A549 (cell line): ENCODE measurements at regions not wholly inside any gene's neighbourhood (a gene's known extent, or its start where the extent isn't known, plus 50 kb on each side); places are given as distances from the start of the nearest gene placed in this dataset.

Experiments
- ATAC-seq, 2 experiments: fragments of 200-7000 bp in 1 of 2; fragments of >200 bp in 1 of 2; cut with Nextera tagmentation in 1 of 2; cut with Tn5 transposase in 1 of 2; 3 replicates each; pipeline versions ENCODE4 v1.8.0 to v1.9.1; 2018 to 2020; ENCODE audit warnings: mild to moderate bottlenecking in 1 of 2, moderate library complexity in 1 of 2
- CTCF ChIA-PET: fragments of 300-600 bp; sonication (Branson Sonifier 250); formaldehyde crosslinking; extraction: SDS; loops from one replicate; lab custom pipeline; 2021; ENCODE audit warnings: antibody characterized with exemption, inconsistent platforms; lab: Yijun Ruan, JAX
- POLR2A ChIA-PET: fragments of 350-600 bp; formaldehyde crosslinking; extraction: SDS; loops from one replicate; lab custom pipeline; 2021; ENCODE audit warnings: antibody characterized with exemption, inconsistent platforms; lab: Yijun Ruan, JAX
- DNase-seq, 2 experiments: peaks; one replicate each; pipeline versions ENCODE4 v3.0.0 to v3.0.0-alpha.2; 2011 to 2016; ENCODE audit warnings: low read depth in 1 of 2, low spot score in 1 of 2
- FAIRE-seq: peaks from 2 replicates; lab custom pipeline; 2011; peaks lifted over from hg19 to GRCh38; lab: Jason Lieb, UNC
- H3K27ac ChIP-seq, 2 experiments: fragments of >200 bp; sonication (Bioruptor Twin); formaldehyde crosslinking; 3 replicates each; pipeline ENCODE4 v1.5.1; 2016 to 2017
- H3K4me1 ChIP-seq: fragments of >200 bp; sonication (Bioruptor Twin); formaldehyde crosslinking; 3 replicates; pipeline ENCODE4 v1.6.1; 2016
- H3K4me2 ChIP-seq: fragments of >200 bp; sonication (Bioruptor Twin); formaldehyde crosslinking; 3 replicates; pipeline ENCODE4 v1.6.1; 2016
- H3K4me3 ChIP-seq: fragments of >200 bp; sonication (Bioruptor Twin); formaldehyde crosslinking; 3 replicates; pipeline ENCODE4 v1.5.1; 2016
- H3K9me3 ChIP-seq: fragments of >200 bp; sonication (Bioruptor Twin); formaldehyde crosslinking; 3 replicates; pipeline ENCODE4 v1.6.1; 2016
- BHLHE40 ChIP-seq: IDR thresholded peaks from 2 replicates; pipeline ENCODE4 v1.6.1; 2012; ENCODE audit warnings: low read depth, low read length, inconsistent platforms
- CEBPB ChIP-seq, 2 experiments: fragments of >200 bp in 1 of 2; sonication (Bioruptor Twin) in 1 of 2; formaldehyde crosslinking in 1 of 2; IDR thresholded peaks; 2 replicates each; pipeline ENCODE4 v1.6.1; 2012 to 2016
- CHD4 ChIP-seq: fragments of 200-600 bp; sonication (generic); IDR thresholded peaks from 2 replicates; pipeline ENCODE4 v1.6.1; 2016; ENCODE audit warnings: antibody characterized with exemption, mild to moderate bottlenecking, borderline replicate concordance
- EHF ChIP-seq: fragments of 250-450 bp; sonication (Bioruptor Pico); IDR thresholded peaks from 2 replicates; pipeline ENCODE4 v1.5.0; 2020; ENCODE audit warnings: mild to moderate bottlenecking
- ESRRA ChIP-seq: fragments of 150-350 bp; IDR thresholded peaks from 2 replicates; pipeline ENCODE4 v1.6.1; 2014; ENCODE audit warnings: mild to moderate bottlenecking, low read length, borderline replicate concordance
- FOSB ChIP-seq: fragments of 250-450 bp; sonication (Bioruptor Pico); IDR thresholded peaks from 2 replicates; pipeline ENCODE4 v1.5.0; 2020; ENCODE audit warnings: mild to moderate bottlenecking, moderate library complexity
- FOXS1 ChIP-seq: fragments of 250-450 bp; sonication (Bioruptor Pico); IDR thresholded peaks from 2 replicates; pipeline ENCODE4 v1.5.0; 2020; ENCODE audit warnings: mild to moderate bottlenecking, moderate library complexity
- HDAC2 ChIP-seq: fragments of 200-600 bp; sonication (generic); IDR thresholded peaks from 2 replicates; pipeline ENCODE4 v1.6.1; 2016
- HOXB5 ChIP-seq: fragments of 250-450 bp; sonication (Bioruptor Pico); IDR thresholded peaks from 2 replicates; pipeline ENCODE4 v1.5.0; 2020; ENCODE audit warnings: mild to moderate bottlenecking, moderate library complexity
- KDM1A ChIP-seq: fragments of 200-600 bp; sonication (generic); IDR thresholded peaks from 2 replicates; pipeline ENCODE4 v1.6.1; 2016; ENCODE audit warnings: low read depth, mild to moderate bottlenecking
- MAZ ChIP-seq: fragments of 150-350 bp; IDR thresholded peaks from 2 replicates; pipeline ENCODE4 v1.6.1; 2014; ENCODE audit warnings: antibody characterized with exemption, low read depth, low read length, borderline replicate concordance
- NFE2L2 ChIP-seq: fragments of 150-350 bp; conservative IDR thresholded peaks from 2 replicates; pipeline ENCODE4 v1.6.1; 2014; ENCODE audit warnings: low read length
- NPAS2 ChIP-seq: fragments of 250-450 bp; sonication (Bioruptor Pico); IDR thresholded peaks from 2 replicates; pipeline ENCODE4 v1.8.0; 2022; ENCODE audit warnings: mild to moderate bottlenecking, moderate library complexity, borderline replicate concordance
- POLR2AphosphoS2 ChIP-seq: conservative IDR thresholded peaks from 2 replicates; pipeline ENCODE4 v1.6.1; 2012; ENCODE audit warnings: low read length, improper control_type of control experiment, inconsistent platforms
- RCOR1 ChIP-seq: fragments of 150-350 bp; IDR thresholded peaks from 2 replicates; pipeline ENCODE4 v1.6.1; 2014; ENCODE audit warnings: antibody characterized with exemption, low read length, low read depth
- SMC3 ChIP-seq: fragments of >200 bp; sonication (Bioruptor Twin); formaldehyde crosslinking; IDR thresholded peaks from 3 replicates; pipeline ENCODE4 v1.6.1; 2018; ENCODE audit warnings: inconsistent platforms
- SREBF2 ChIP-seq: fragments of 450-650 bp; IDR thresholded peaks from 2 replicates; pipeline ENCODE4 v1.6.1; 2014; ENCODE audit warnings: mild to moderate bottlenecking, moderate library complexity
- ZC3H11A ChIP-seq: fragments of 450-650 bp; IDR thresholded peaks from 2 replicates; pipeline ENCODE4 v1.6.1; 2014; ENCODE audit warnings: antibody characterized with exemption, mild to moderate bottlenecking
- ZNF302 ChIP-seq: fragments of 250-450 bp; sonication (Bioruptor Pico); IDR thresholded peaks from 2 replicates; pipeline ENCODE4 v1.9.0; 2021; ENCODE audit warnings: inconsistent platforms, mild to moderate bottlenecking, moderate library complexity
- WGBS: methylation state at CpG from one replicate; pipeline ENCODE4 v1.1.6; 2017; ENCODE audit errors: missing lambda C conversion rate; 5-methylcytosine and 5-hydroxymethylcytosine counted together
- TF ChIP-seq, protein P1 (sequence below): fragments of 200-600 bp; sonication (generic); IDR thresholded peaks from 2 replicates; pipeline ENCODE4 v1.6.1; 2016; ENCODE audit warnings: antibody characterized with exemption, mild to moderate bottlenecking, moderate library complexity
- TF ChIP-seq, protein P2 (sequence below): fragments of >200 bp; sonication (Bioruptor Twin); formaldehyde crosslinking; IDR thresholded peaks from 3 replicates; pipeline ENCODE4 v1.5.1; 2016

DNA sequence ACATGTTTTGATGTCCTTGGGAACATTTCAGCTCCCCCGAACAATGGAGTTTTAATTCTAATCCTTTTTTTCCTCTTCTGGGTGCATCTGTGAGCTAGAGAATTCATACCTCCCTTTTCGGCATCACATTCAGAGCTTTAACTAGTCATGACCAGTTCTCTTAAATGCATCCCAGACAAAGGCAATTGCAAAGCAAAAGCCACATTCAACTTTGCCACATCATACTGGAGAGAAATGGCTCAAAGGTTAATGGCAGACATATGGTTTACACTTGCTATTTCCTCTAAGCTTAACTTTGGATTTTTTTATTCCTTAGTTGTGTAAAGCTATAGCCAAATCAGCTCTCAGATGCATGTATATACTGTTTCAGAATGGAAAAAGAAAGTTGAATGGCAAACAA is 153.3 kb downstream of the ESM1 start:
- DNase-seq (no peak), ATAC-seq (no peak), FAIRE-seq (no peak)
- TF ChIP-seq HOXB5 (CRISPR knock-in tag) (no peak), FOXS1 (CRISPR knock-in tag) (no peak), CEBPB (IDR thresholded peaks at IDR 0.05) (no peak), SMC3 (no peak), ESRRA (no peak), NPAS2 (CRISPR knock-in tag) (no peak), CHD4 (no peak), POLR2AphosphoS2 (no peak), RCOR1 (no peak), EHF (no peak), HDAC2 (no peak), BHLHE40 (no peak), ZC3H11A (no peak), NFE2L2 (no peak), KDM1A (no peak), FOSB (CRISPR knock-in tag) (no peak), ZNF302 (CRISPR knock-in tag) (no peak)
- TF ChIP-seq, protein P1, sequence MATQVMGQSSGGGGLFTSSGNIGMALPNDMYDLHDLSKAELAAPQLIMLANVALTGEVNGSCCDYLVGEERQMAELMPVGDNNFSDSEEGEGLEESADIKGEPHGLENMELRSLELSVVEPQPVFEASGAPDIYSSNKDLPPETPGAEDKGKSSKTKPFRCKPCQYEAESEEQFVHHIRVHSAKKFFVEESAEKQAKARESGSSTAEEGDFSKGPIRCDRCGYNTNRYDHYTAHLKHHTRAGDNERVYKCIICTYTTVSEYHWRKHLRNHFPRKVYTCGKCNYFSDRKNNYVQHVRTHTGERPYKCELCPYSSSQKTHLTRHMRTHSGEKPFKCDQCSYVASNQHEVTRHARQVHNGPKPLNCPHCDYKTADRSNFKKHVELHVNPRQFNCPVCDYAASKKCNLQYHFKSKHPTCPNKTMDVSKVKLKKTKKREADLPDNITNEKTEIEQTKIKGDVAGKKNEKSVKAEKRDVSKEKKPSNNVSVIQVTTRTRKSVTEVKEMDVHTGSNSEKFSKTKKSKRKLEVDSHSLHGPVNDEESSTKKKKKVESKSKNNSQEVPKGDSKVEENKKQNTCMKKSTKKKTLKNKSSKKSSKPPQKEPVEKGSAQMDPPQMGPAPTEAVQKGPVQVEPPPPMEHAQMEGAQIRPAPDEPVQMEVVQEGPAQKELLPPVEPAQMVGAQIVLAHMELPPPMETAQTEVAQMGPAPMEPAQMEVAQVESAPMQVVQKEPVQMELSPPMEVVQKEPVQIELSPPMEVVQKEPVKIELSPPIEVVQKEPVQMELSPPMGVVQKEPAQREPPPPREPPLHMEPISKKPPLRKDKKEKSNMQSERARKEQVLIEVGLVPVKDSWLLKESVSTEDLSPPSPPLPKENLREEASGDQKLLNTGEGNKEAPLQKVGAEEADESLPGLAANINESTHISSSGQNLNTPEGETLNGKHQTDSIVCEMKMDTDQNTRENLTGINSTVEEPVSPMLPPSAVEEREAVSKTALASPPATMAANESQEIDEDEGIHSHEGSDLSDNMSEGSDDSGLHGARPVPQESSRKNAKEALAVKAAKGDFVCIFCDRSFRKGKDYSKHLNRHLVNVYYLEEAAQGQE: no peak
- TF ChIP-seq, protein P2, sequence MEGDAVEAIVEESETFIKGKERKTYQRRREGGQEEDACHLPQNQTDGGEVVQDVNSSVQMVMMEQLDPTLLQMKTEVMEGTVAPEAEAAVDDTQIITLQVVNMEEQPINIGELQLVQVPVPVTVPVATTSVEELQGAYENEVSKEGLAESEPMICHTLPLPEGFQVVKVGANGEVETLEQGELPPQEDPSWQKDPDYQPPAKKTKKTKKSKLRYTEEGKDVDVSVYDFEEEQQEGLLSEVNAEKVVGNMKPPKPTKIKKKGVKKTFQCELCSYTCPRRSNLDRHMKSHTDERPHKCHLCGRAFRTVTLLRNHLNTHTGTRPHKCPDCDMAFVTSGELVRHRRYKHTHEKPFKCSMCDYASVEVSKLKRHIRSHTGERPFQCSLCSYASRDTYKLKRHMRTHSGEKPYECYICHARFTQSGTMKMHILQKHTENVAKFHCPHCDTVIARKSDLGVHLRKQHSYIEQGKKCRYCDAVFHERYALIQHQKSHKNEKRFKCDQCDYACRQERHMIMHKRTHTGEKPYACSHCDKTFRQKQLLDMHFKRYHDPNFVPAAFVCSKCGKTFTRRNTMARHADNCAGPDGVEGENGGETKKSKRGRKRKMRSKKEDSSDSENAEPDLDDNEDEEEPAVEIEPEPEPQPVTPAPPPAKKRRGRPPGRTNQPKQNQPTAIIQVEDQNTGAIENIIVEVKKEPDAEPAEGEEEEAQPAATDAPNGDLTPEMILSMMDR: no peak
- WGBS: 48% methylated on average over 2 of the region's 2 CpGs
- ChIA-PET POLR2A (no interaction called here), CTCF (interaction anchor here (0.9 to 1.2 kb wide), 3 partner anchors 13 to 315 kb away, joined by 3 to 5 read pairs (median 3); partner anchors contain the start of gene SNX18)
- Histone ChIP-seq H3K27ac (no peak overlapping the region), H3K9me3 (no peaks in the 10 kb centered on the region), H3K4me1 (no peaks in the 10 kb centered on the region), H3K4me3 (no peak overlapping the region), H3K4me2 (no peak overlapping the region)

DNA sequence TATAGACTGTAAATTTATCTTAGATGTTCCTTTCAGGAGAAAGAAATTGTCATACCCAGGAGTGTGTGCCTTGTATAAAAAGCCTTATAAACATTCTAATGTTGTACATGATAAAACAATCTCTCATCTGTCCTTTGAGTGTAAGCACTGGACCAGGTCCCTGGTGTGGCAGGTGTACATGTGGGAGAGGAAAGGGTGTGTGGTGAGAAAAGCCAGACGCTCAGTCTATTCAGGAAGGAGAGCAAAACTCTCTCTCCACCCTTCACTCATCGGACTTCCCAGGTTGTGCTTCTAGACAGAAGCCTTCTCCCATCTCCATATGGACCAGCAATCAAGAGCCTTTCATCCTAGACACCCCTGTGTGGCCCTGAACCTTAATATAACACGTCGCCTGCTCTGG is 154.2 kb downstream of the ESM1 start:
- no peak overlapping the region for H3K4me3 ChIP-seq
- DNase-seq (no peak), ATAC-seq (no peak), FAIRE-seq (no peak)
- H3K9me3 ChIP-seq: no peaks in the 10 kb centered on the region
- H3K4me1 ChIP-seq: no peaks in the 10 kb centered on the region
- CTCF ChIA-PET: interaction anchor here (1.5 kb wide), 1 partner anchor 13 kb away, joined by 6 read pairs; no protein-coding TSS in a partner anchor
- POLR2A ChIA-PET: no interaction called here
- 38% methylated on average over 4 of the region's 4 CpGs for WGBS
- H3K27ac ChIP-seq: no peak overlapping the region
- no peak overlapping the region for H3K4me2 ChIP-seq
- no peak for TF ChIP-seq CEBPB (IDR thresholded peaks at IDR 0.05)
- no peak for TF ChIP-seq SREBF2
- TF ChIP-seq NPAS2 (CRISPR knock-in tag): no peak
- no peak for TF ChIP-seq FOXS1 (CRISPR knock-in tag)
- TF ChIP-seq MAZ: no peak
